ENCODE measurements at regions not wholly inside any gene's neighbourhood (a gene's known extent, or its start where the extent isn't known, plus 50 kb on each side); places are given as distances from the start of the nearest gene placed in this dataset.

DNA sequence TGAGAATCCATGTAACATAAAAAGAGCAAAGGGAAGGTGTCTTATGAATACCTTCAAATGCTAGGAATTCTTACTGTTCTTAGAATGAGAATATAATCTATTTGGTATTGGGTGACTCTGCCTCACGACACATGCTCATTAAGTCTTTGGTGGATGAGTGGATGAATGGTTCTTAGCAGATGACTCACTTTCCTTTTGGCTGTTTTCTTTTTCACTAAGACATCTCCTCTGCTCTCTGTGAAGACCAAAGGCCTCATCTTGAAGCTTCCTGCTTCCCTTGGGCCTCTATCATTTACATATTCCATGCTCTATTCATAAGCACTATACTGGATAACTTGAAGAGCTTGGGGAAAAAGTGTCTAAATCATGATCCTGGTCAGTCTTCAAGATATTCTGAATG is 468.1 kb downstream of the SPATA31D1 start:
- Histone ChIP-seq H3K27me3 (ENCODE audit: control insufficient read depth, insufficient read depth) (no peaks in the 10 kb centered on the region), H3K27ac (ENCODE audit: low read length) (no peak overlapping the region), H3K4me1 (ENCODE audit: control insufficient read depth, insufficient read depth, low read length) (no peaks in the 10 kb centered on the region), H3K4me3 (ENCODE audit: low read length) (no peak overlapping the region), H3K9me3 (ENCODE audit: control insufficient read depth, low read length) (no peaks in the 10 kb centered on the region)
- WGBS = 95% methylated on average over 1 of the region's 1 CpG
- ATAC-seq = no peak
- DNase-seq = no peak
- intact Hi-C loops (cut with DNase I) = no loop called here

DNA sequence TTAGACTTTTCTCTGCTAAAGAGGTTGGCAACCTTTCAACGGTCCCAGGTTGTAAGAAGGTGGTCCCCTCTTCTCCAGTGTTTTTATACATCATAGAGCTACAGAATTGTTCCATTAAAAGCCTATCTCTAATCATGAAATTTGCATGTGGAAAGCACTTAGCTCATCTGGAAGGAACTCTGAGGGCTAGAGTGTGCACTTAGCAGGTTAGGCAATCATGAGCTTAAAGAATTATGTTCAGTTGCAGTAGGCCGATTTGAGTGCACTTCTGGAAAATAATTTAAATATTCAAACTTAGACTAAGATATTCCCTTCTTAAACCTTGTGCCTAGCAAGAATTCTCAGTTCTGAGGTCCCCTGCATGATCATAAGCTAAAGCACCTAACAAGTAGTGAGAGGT is 468.7 kb downstream of the SPATA31D1 start:
- H3K4me3 ChIP-seq (ENCODE audit: low read length) = no peak overlapping the region
- DNase-seq = no peak
- no peaks in the 10 kb centered on the region for H3K4me1 ChIP-seq (ENCODE audit: control insufficient read depth, insufficient read depth, low read length)
- no peak for ATAC-seq
- H3K27ac ChIP-seq (ENCODE audit: low read length) = no peak overlapping the region
- H3K9me3 ChIP-seq (ENCODE audit: control insufficient read depth, low read length) = no peaks in the 10 kb centered on the region
- H3K27me3 ChIP-seq (ENCODE audit: control insufficient read depth, insufficient read depth) = no peaks in the 10 kb centered on the region
- intact Hi-C loops (cut with DNase I) = no loop called here
- 61% methylated on average over 2 of the region's 2 CpGs for WGBS

DNA sequence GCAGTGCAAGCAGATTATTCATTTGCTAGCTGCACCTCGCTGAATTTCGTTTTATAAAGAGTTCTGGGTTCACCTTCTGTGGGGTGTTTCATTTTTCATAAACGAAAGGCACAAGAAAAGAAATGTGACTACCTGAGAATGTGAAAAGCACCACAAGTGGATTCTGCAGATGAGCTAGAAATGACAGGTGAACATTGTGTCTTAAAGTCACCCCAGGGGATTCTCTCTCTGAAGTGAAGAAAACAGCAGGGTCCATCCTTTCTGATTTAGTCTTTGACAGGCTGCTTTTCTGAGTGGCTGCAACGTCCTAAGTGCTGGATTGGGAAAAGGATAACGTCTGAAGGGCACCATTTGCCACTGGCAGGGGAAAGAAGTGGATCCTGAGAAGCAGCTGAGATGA is 469.3 kb downstream of the SPATA31D1 start:
- H3K27ac ChIP-seq (ENCODE audit: low read length) = no peak overlapping the region
- DNase-seq (no peak), ATAC-seq (no peak)
- 65% methylated on average over 5 of the region's 5 CpGs for WGBS
- H3K4me3 ChIP-seq (ENCODE audit: low read length) = no peak overlapping the region
- H3K9me3 ChIP-seq (ENCODE audit: control insufficient read depth, low read length) = no peaks in the 10 kb centered on the region
- no peaks in the 10 kb centered on the region for H3K27me3 ChIP-seq (ENCODE audit: control insufficient read depth, insufficient read depth)
- intact Hi-C loops (cut with DNase I) = no loop called here
- no peaks in the 10 kb centered on the region for H3K4me1 ChIP-seq (ENCODE audit: control insufficient read depth, insufficient read depth, low read length)

DNA sequence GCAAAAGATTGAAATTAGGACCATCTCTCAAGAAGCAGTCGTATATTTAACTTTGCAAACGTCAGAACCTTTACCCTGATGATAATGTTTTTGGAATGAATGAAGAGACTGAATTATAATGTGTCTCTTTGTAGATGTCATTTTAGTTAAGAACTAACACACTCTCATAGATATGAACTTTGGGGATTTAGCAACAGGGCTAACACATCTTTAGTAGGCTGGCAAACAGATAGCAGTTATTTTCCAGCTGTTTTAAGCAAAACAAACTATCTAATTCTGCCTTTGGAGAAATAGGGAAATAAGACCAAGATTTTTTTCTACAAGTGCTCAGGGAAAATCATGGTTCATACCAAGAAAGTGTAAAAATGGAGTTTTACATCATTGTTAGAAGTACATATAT is 469.7 kb downstream of the SPATA31D1 start:
- 53% methylated on average over 2 of the region's 2 CpGs for WGBS

DNA sequence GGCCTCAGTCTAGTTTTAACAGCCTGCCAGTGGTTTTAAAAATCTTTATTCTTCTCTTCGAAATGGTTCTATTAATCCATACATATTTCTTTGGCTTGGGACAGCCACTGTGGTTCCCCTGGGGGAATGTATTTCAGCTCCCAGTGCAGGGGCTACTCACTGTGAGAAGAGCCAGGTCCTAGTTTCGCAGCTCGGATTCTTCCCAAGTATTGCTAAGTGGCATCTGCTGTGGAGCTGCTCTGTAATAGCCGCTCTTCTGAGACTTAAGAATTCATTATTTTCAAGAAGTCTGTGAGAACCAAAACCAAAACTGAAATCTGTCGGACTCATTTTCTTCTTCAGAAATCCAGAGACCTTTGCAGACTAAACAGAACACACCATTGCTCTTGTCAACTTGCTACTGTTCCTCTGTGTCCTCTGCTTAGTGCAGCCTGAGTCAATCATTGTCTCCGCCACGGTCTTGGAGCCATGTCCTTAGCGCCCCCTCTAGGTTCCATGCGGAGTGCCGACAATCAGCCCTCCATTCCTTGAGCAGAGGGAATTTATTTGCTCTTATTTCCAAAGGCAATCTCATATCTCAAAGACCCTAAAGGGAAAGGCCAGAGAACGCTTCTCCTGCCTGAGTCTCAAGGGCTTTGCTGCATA is 478.2 kb downstream of the SPATA31D1 start:
- ATAC-seq = peak in 1 of 2 donors; percentile 52
- H3K4me3 ChIP-seq (ENCODE audit: low read length) = no peak overlapping the region

More for the DNA sequence above, 469.7 kb downstream of the SPATA31D1 start:
- no peaks in the 10 kb centered on the region for H3K4me1 ChIP-seq (ENCODE audit: control insufficient read depth, insufficient read depth, low read length)
- intact Hi-C loops (cut with DNase I) = no loop called here
- no peaks in the 10 kb centered on the region for H3K9me3 ChIP-seq (ENCODE audit: control insufficient read depth, low read length)
- no peak overlapping the region for H3K4me3 ChIP-seq (ENCODE audit: low read length)
- no peak overlapping the region for H3K27ac ChIP-seq (ENCODE audit: low read length)
- ATAC-seq (no peak), DNase-seq (no peak)
- no peaks in the 10 kb centered on the region for H3K27me3 ChIP-seq (ENCODE audit: control insufficient read depth, insufficient read depth)

DNA sequence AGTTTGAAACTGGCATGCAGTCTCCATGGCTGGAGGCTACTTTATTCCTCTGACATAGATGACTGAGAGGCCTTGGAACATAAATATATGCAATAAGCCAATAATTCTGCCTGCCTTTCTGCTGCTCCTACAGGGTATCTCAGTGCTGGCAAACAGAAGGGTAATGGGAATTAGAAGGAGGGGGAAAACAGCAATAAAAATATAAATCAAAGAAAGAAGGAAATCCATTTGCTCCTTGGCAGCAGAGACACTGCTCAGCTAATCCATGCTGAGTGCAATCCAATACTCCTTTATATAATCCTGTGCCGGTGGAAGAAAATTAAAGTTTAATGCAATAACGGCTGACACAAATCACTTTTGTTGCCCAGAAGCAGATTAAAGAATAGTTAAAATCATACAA is 478.9 kb downstream of the SPATA31D1 start:
- intact Hi-C loops (cut with DNase I) = no loop called here
- ATAC-seq (no peak), DNase-seq (no peak)
- Histone ChIP-seq H3K27ac (ENCODE audit: low read length) (no peak overlapping the region), H3K9me3 (ENCODE audit: control insufficient read depth, low read length) (no peaks in the 10 kb centered on the region), H3K4me3 (ENCODE audit: low read length) (no peak overlapping the region), H3K27me3 (ENCODE audit: control insufficient read depth, insufficient read depth) (no peaks in the 10 kb centered on the region), H3K4me1 (ENCODE audit: control insufficient read depth, insufficient read depth, low read length) (no peaks in the 10 kb centered on the region)
- 63% methylated on average over 2 of the region's 2 CpGs for WGBS

More for the DNA sequence above, 478.2 kb downstream of the SPATA31D1 start:
- H3K27me3 ChIP-seq (ENCODE audit: control insufficient read depth, insufficient read depth) = no peaks in the 10 kb centered on the region
- H3K4me1 ChIP-seq (ENCODE audit: control insufficient read depth, insufficient read depth, low read length) = no peaks in the 10 kb centered on the region
- intact Hi-C loops (cut with DNase I) = no loop called here
- peak; percentile 13 to 54 (median 37) for DNase-seq
- WGBS = 69% methylated on average over 11 of the region's 11 CpGs
- no peaks in the 10 kb centered on the region for H3K9me3 ChIP-seq (ENCODE audit: control insufficient read depth, low read length)
- no peak overlapping the region for H3K27ac ChIP-seq (ENCODE audit: low read length)

DNA sequence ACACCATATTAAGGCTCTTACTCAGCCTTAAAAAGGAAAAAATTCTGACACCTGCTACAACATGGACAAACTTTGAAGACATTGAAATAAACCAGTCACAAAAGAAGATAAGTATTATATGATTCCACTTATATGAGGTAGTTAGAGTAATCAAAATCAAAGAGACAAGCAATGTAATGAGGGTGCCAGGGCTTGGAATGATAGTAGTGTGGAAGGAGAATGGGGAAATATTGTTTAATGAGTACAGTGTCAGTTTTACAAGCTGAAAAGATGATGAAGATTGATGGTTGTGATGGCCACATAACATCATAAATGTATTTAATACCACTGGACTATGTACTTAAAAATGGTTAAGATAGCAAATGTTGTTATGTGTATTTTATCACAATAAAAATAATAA is 485.7 kb downstream of the SPATA31D1 start:
- no peak overlapping the region for H3K4me3 ChIP-seq (ENCODE audit: low read length)
- H3K9me3 ChIP-seq (ENCODE audit: control insufficient read depth, low read length) = no peaks in the 10 kb centered on the region
- DNase-seq (no peak), ATAC-seq (no peak)
- H3K27me3 ChIP-seq (ENCODE audit: control insufficient read depth, insufficient read depth) = no peaks in the 10 kb centered on the region
- no peaks in the 10 kb centered on the region for H3K4me1 ChIP-seq (ENCODE audit: control insufficient read depth, insufficient read depth, low read length)
- intact Hi-C loops (cut with DNase I) = no loop called here
- no peak overlapping the region for H3K27ac ChIP-seq (ENCODE audit: low read length)

DNA sequence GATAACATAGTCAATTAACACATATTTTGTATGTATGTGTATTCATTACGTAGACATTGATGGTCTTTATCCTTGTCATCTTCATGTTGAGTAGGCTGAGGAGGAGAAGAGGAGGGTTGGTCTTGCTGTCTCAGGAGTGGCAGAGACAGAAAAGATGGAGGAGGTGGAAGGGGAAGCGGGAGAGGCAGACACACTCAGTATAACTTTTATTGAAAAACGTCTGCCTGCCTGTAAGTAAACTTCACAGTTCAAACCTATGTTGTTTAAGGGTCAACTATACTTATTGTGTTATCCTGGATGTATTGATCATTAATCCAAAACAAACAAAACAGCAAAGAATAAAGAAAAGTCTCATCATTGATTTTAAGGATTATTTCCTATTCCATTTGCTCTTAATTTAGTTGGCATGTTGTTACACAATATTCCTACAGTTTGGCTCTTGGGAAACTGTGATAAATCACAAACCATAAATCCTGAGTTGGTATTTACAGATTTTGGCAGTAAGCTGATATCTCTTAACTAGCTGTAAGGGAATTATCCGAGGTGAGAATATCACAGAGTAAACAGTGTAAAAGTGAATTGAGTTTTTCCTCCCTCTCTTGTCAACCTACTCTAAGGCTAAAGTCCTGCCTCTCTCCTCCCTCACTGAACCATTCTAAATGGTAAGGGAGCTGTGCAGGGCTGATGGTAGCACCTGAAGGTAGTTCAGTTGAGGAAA is 487.2 kb downstream of the SPATA31D1 start:
- no peaks in the 10 kb centered on the region for H3K9me3 ChIP-seq (ENCODE audit: control insufficient read depth, low read length)
- no peaks in the 10 kb centered on the region for H3K27me3 ChIP-seq (ENCODE audit: control insufficient read depth, insufficient read depth)
- intact Hi-C loops (cut with DNase I) = no loop called here
- DNase-seq (no peak), ATAC-seq (no peak)
- no peak overlapping the region for H3K27ac ChIP-seq (ENCODE audit: low read length)
- 76% methylated on average over 4 of the region's 4 CpGs for WGBS
- no peaks in the 10 kb centered on the region for H3K4me1 ChIP-seq (ENCODE audit: control insufficient read depth, insufficient read depth, low read length)
- H3K4me3 ChIP-seq (ENCODE audit: low read length) = no peak overlapping the region

DNA sequence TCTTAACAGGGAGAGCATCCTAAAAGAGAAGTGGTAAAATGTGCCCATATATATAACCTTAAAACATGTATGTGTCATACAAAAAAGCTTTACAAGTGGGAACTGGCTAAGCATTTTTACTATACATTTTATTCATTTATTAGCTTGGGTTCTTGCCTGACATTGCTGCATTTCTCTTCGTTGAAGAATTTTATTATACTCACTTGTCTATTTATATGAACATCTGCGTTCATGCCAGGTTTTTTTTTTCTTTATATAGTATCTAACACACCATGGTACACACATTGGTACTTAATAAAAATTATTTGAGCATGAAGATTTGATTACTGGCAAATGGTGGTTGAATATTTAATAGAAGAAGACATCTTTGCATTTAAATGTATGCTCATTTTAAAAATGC is 492.3 kb downstream of the SPATA31D1 start:
- intact Hi-C loops (cut with DNase I) = no loop called here
- Histone ChIP-seq H3K27me3 (ENCODE audit: control insufficient read depth, insufficient read depth) (no peaks in the 10 kb centered on the region), H3K27ac (ENCODE audit: low read length) (no peak overlapping the region), H3K4me1 (ENCODE audit: control insufficient read depth, insufficient read depth, low read length) (no peaks in the 10 kb centered on the region), H3K9me3 (ENCODE audit: control insufficient read depth, low read length) (no peaks in the 10 kb centered on the region), H3K4me3 (ENCODE audit: low read length) (no peak overlapping the region)
- ATAC-seq (no peak), DNase-seq (no peak)
- 85% methylated on average over 2 of the region's 2 CpGs for WGBS

DNA sequence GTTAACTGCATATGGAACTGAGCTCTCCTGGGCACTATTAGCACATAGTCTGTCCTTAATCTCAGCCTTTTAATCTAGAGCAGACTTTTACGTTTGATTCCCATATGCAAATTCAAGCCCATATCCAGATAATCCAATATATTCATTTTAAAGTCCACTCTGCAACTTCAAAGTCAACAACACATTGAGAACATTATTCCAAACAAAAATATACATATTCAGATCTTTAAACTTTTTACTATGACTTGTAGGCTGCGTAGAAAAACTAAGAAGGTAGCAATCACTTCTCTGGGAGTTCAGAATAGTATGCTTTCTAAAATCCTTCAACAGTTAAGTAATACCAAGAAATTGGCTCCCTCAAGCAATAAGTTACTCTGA is 499.4 kb downstream of the SPATA31D1 start:
- no peak overlapping the region for H3K27ac ChIP-seq (ENCODE audit: low read length)
- WGBS = 52% methylated on average over 2 of the region's 2 CpGs
- no peak for ATAC-seq
- peaks cover 2% of the 10 kb centered on the region for H3K4me1 ChIP-seq (ENCODE audit: control insufficient read depth, insufficient read depth, low read length)
- no peaks in the 10 kb centered on the region for H3K9me3 ChIP-seq (ENCODE audit: control insufficient read depth, low read length)
- intact Hi-C loops (cut with DNase I) = no loop called here
- no peak for DNase-seq
- no peaks in the 10 kb centered on the region for H3K27me3 ChIP-seq (ENCODE audit: control insufficient read depth, insufficient read depth)
- no peak overlapping the region for H3K4me3 ChIP-seq (ENCODE audit: low read length)

DNA sequence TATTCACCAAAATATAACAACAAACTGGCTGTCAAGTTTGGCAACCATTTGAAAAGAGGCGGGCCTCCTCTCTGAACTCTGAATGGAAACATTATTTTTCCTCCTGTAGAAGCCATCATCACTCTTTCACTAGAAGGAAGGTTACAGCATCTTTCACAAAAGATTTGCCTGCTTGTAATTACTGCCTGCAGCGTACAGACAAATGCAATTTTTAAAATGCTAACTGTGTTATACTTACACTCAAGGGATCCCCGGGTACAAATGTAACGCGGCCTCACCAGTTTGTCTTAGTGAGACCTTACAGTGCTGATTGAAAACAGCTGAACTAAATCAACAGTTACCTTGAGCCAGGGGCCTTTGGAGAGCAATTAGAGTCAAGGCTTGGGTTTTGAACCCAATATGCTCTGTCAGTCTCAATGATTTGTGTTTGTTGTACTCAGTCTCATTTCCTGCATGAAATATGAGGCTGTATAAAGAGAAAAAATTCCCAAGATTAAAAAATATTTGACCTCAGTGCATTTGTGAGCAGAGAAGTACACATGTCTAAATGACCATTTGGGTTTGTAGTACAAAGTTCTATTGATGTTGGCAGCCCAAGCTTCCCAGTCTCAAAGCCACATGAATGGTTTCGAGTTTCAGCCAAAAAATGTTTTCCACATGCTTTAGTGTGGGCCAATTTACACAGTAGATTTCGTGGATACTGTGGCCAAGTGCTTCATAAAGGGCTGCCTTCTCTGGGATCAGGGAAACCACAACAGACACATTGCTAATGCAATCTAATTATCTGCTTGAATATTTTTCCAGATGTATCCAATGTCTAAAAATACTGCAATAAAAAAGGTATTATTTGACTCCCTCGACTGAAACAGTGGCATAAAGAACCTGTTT is 500.0 kb downstream of the SPATA31D1 start:
- Histone ChIP-seq H3K27me3 (ENCODE audit: control insufficient read depth, insufficient read depth) (no peaks in the 10 kb centered on the region), H3K9me3 (ENCODE audit: control insufficient read depth, low read length) (no peaks in the 10 kb centered on the region), H3K27ac (ENCODE audit: low read length) (peak overlapping the region; percentile 77), H3K4me3 (ENCODE audit: low read length) (no peak overlapping the region), H3K4me1 (ENCODE audit: control insufficient read depth, insufficient read depth, low read length) (peaks cover 2% of the 10 kb centered on the region)
- intact Hi-C loops (cut with DNase I) = no loop called here
- WGBS = 40% methylated on average over 8 of the region's 8 CpGs
- peak; percentile 91 to 96 for ATAC-seq
- DNase-seq = peak in 2 of 3 donors; percentile 37 to 60

All from right cardiac atrium (tissue), 5 donors.